Fibroblast of lung (primary cell): ENCODE measurements at regions not wholly inside any gene's neighbourhood (a gene's known extent, or its start where the extent isn't known, plus 50 kb on each side); places are given as distances from the start of the nearest gene placed in this dataset.

Experiments
- DNase-seq, 2 donors: peaks; one replicate each; pipeline versions ENCODE4 v3.0.0 to v3.0.0-alpha.2; 2010; ENCODE audit warnings: low read depth in 2 of 2
- H2AFZ ChIP-seq: 2 replicates; pipeline ENCODE4 v1.5.1; 2012; ENCODE audit warnings: low read length, control low read depth, inconsistent platforms
- H3K27ac ChIP-seq: 2 replicates; pipeline ENCODE4 v1.5.1; 2011; ENCODE audit warnings: low read length, control low read depth; ENCODE audit not compliant: insufficient read depth
- H3K27me3 ChIP-seq: 2 replicates; pipeline ENCODE4 v1.5.1; 2011; ENCODE audit warnings: mild to moderate bottlenecking, low read length; ENCODE audit not compliant: control insufficient read depth, insufficient read depth
- H3K36me3 ChIP-seq: 2 replicates; pipeline ENCODE4 v1.5.1; 2011; ENCODE audit warnings: low read length; ENCODE audit not compliant: control insufficient read depth, insufficient read depth
- H3K4me1 ChIP-seq: 2 replicates; pipeline ENCODE4 v1.5.1; 2011; ENCODE audit warnings: low read length; ENCODE audit not compliant: control insufficient read depth, insufficient read depth; ENCODE audit errors: extremely low read depth
- H3K4me2 ChIP-seq: 2 replicates; pipeline ENCODE4 v1.5.1; 2011; ENCODE audit warnings: low read length, control low read depth; ENCODE audit not compliant: insufficient read depth; ENCODE audit errors: extremely low read depth
- H3K4me3 ChIP-seq, 4 experiments: fragments of 200-600 bp in 1 of 4; sonication (generic) in 1 of 4; replicated peaks in 1 of 4; 2 replicates each; pipeline ENCODE4 v1.5.1; 2011 to 2016; ENCODE audit warnings: low read length in 4 of 4, low read depth in 3 of 4, mild to moderate bottlenecking in 3 of 4, control low read depth in 2 of 4, inconsistent platforms in 1 of 4, mixed read lengths in 1 of 4; ENCODE audit not compliant: insufficient read depth in 1 of 4; ENCODE audit errors: control extremely low read depth in 1 of 4
- H3K79me2 ChIP-seq: 2 replicates; pipeline ENCODE4 v1.5.1; 2012; ENCODE audit warnings: mild to moderate bottlenecking, low read length, inconsistent platforms; ENCODE audit not compliant: control insufficient read depth, insufficient read depth
- H3K9ac ChIP-seq: 2 replicates; pipeline ENCODE4 v1.5.1; 2011; ENCODE audit warnings: mild to moderate bottlenecking, low read length, control low read depth; ENCODE audit not compliant: insufficient read depth
- H3K9me3 ChIP-seq: 2 replicates; pipeline ENCODE4 v1.5.1; 2012; ENCODE audit warnings: low read depth, low read length; ENCODE audit not compliant: control insufficient read depth, insufficient read depth
- H4K20me1 ChIP-seq: 2 replicates; pipeline ENCODE4 v1.5.1; 2011; ENCODE audit warnings: low read length; ENCODE audit not compliant: control insufficient read depth, insufficient read depth; ENCODE audit errors: extremely low read depth
- EZH2 ChIP-seq: IDR thresholded peaks from 2 replicates; pipeline ENCODE4 v1.5.1; 2012; ENCODE audit warnings: low read length, control low read depth, mild to moderate bottlenecking; ENCODE audit errors: missing control alignments
- TF ChIP-seq, protein P1 (sequence below), 2 donors: IDR thresholded peaks in 1 of 2; conservative IDR thresholded peaks in 1 of 2; 1 replicate in 1 of 2; 2 replicates in 1 of 2; pipeline ENCODE4 v1.5.1; 2011 to 2012; ENCODE audit warnings: low read length in 2 of 2, control low read depth in 1 of 2, inconsistent platforms in 1 of 2, low read depth in 1 of 2, mild to moderate bottlenecking in 1 of 2

DNA sequence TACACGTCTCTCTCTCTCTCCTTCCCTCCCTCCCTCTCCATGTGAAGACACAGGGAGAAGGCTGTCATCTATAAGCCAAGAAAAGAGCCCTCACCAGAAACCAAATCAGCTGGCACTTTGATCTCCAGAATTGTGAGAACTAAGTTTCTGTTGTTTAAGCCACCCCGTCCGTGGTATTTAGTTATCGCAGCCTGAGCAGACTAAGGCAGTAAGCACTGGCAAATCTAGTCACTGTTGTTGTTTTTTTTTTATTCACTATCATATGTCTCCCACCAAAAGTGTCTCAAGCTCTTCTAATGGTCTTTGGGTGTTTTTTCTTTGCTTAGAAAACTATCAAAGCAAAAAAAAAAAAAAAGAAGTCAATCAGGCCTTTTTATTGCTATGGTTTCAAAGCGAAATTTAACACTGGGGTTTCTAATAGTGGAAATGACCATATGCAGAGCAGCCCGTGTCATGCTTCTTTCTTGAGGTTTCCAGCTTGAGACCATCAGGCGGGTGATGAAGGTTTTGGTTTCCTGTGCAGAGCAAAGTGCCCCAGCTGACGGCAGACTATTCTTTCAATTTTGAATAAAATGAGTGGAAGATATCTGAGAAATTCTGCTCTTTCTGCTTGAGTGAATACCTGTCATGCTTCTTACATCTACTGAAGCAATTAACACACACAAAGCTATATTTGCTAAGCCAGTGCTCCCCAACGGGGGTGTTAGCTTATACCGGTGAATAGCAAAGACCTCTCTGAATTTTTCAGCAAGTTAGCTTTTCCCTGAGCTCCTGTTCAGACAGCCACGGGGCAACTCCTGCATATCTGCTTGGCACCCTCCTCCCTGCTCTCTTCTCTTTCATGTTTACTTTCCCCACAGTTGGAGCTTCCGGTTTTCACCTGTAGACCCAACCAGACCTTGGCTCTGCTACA lies 394.1 kb upstream of the ATP5MC3 start:
- no peaks in the 10 kb centered on the region for H4K20me1 ChIP-seq
- no peak overlapping the region for H3K9ac ChIP-seq
- no peak for DNase-seq
- no peak overlapping the region for H3K4me2 ChIP-seq
- H3K27me3 ChIP-seq: no peaks in the 10 kb centered on the region
- H3K27ac ChIP-seq: no peak overlapping the region
- no peak for TF ChIP-seq EZH2
- TF ChIP-seq, protein P1, sequence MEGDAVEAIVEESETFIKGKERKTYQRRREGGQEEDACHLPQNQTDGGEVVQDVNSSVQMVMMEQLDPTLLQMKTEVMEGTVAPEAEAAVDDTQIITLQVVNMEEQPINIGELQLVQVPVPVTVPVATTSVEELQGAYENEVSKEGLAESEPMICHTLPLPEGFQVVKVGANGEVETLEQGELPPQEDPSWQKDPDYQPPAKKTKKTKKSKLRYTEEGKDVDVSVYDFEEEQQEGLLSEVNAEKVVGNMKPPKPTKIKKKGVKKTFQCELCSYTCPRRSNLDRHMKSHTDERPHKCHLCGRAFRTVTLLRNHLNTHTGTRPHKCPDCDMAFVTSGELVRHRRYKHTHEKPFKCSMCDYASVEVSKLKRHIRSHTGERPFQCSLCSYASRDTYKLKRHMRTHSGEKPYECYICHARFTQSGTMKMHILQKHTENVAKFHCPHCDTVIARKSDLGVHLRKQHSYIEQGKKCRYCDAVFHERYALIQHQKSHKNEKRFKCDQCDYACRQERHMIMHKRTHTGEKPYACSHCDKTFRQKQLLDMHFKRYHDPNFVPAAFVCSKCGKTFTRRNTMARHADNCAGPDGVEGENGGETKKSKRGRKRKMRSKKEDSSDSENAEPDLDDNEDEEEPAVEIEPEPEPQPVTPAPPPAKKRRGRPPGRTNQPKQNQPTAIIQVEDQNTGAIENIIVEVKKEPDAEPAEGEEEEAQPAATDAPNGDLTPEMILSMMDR (conservative IDR thresholded peaks at IDR 0.05 in 1 of 2, IDR thresholded peaks at IDR 0.05 in 1 of 2; ENCODE audit: low read depth in 1 of 2, low read length in 2 of 2): no peak
- no peak overlapping the region for H2AFZ ChIP-seq
- H3K4me3 ChIP-seq: no peak overlapping the region
- H3K36me3 ChIP-seq: no peaks in the 10 kb centered on the region
- H3K79me2 ChIP-seq: no peaks in the 10 kb centered on the region
- no peaks in the 10 kb centered on the region for H3K4me1 ChIP-seq
- no peaks in the 10 kb centered on the region for H3K9me3 ChIP-seq

- H3K4me1 ChIP-seq: no peaks in the 10 kb centered on the region
- H4K20me1 ChIP-seq: no peaks in the 10 kb centered on the region
- no peaks in the 10 kb centered on the region for H3K36me3 ChIP-seq
- no peaks in the 10 kb centered on the region for H3K79me2 ChIP-seq
- H3K27me3 ChIP-seq: no peaks in the 10 kb centered on the region
- H3K9ac ChIP-seq: no peak overlapping the region
- no peaks in the 10 kb centered on the region for H3K9me3 ChIP-seq
- H3K4me3 ChIP-seq: no peak overlapping the region
- no peak overlapping the region for H2AFZ ChIP-seq
- no peak overlapping the region for H3K27ac ChIP-seq
- TF ChIP-seq EZH2: no peak
- TF ChIP-seq, protein P1 (conservative IDR thresholded peaks at IDR 0.05 in 1 of 2, IDR thresholded peaks at IDR 0.05 in 1 of 2; ENCODE audit: low read depth in 1 of 2, low read length in 2 of 2): no peak
- H3K4me2 ChIP-seq: no peak overlapping the region
- DNase-seq: no peak
Measured at GRCh38 chr2:175574069-175574468, 392.6 kb upstream of the ATP5MC3 start.

DNA sequence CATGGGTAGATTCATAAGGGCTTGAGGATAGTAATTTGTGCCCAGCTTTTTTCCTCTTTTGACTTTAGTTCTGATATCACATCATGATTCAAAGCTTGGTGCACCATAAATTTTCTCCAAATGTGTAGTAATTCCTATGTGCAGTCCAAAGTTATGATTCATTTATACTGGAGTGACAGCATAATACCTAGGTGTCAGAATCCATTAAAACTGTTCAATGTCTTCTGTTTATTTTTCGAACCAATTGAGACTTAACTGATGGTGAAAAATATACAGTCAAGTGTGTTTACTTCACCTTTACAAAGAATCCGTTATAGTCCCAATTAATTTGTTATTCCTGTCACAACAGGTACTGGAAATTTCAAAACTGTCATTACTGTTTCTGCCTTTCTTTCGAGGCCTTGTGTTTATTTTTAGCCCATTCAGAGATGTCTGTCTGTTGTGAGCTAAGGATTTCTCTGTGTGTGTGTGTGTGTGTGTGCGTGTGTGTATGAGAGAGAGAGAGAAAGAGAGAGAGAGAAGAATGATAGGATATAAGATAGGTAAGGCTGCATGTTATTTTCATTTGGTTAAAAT lies 389.7 kb upstream of the ATP5MC3 start:
- no peaks in the 10 kb centered on the region for H3K36me3 ChIP-seq
- no peaks in the 10 kb centered on the region for H3K27me3 ChIP-seq
- no peak overlapping the region for H3K4me2 ChIP-seq
- H2AFZ ChIP-seq: no peak overlapping the region
- no peak overlapping the region for H3K4me3 ChIP-seq
- no peak for DNase-seq
- H3K4me1 ChIP-seq: no peaks in the 10 kb centered on the region
- H4K20me1 ChIP-seq: no peaks in the 10 kb centered on the region
- H3K9ac ChIP-seq: no peak overlapping the region
- H3K79me2 ChIP-seq: no peaks in the 10 kb centered on the region
- TF ChIP-seq, protein P1 (conservative IDR thresholded peaks at IDR 0.05 in 1 of 2, IDR thresholded peaks at IDR 0.05 in 1 of 2; ENCODE audit: low read depth in 1 of 2, low read length in 2 of 2): no peak
- TF ChIP-seq EZH2: no peak
- H3K27ac ChIP-seq: no peak overlapping the region
- no peaks in the 10 kb centered on the region for H3K9me3 ChIP-seq
